Kidney (tissue), 13 donors: ENCODE measurements at regions not wholly inside any gene's neighbourhood (a gene's known extent, or its start where the extent isn't known, plus 50 kb on each side); places are given as distances from the start of the nearest gene placed in this dataset.

Experiments
- DNase-seq, 5 donors: peaks; one replicate each; pipeline ENCODE4 v3.0.0-alpha.2; 2013 to 2020
- FAIRE-seq: peaks from 2 replicates; lab custom pipeline; 2012; peaks lifted over from hg19 to GRCh38; lab: Jason Lieb, UNC
- H3K27ac ChIP-seq, 2 donors: one replicate each; pipeline ENCODE4 v1.7.0; 2013; ENCODE audit warnings: low read depth in 2 of 2, low read length in 2 of 2, inconsistent platforms in 1 of 2
- H3K27me3 ChIP-seq: one replicate; pipeline ENCODE4 v1.7.1; 2013; ENCODE audit warnings: low read length, inconsistent platforms; ENCODE audit not compliant: control insufficient read depth, insufficient read depth
- H3K36me3 ChIP-seq, 3 donors: one replicate each; pipeline versions ENCODE4 v1.7.0 to v1.7.1; 2013; ENCODE audit warnings: low read length in 3 of 3, control low read depth in 1 of 3, inconsistent platforms in 1 of 3; ENCODE audit not compliant: insufficient read depth in 3 of 3, control insufficient read depth in 2 of 3
- H3K4me1 ChIP-seq, 3 donors: one replicate each; pipeline versions ENCODE4 v1.7.0 to v1.7.1; 2013; ENCODE audit warnings: low read length in 3 of 3, inconsistent platforms in 1 of 3, low read depth in 1 of 3; ENCODE audit not compliant: control insufficient read depth in 2 of 3, insufficient read depth in 2 of 3
- H3K4me3 ChIP-seq, 3 donors: one replicate each; pipeline versions ENCODE4 v1.7.0 to v1.8.1; 2013; ENCODE audit warnings: low read length in 3 of 3, control low read depth in 1 of 3, inconsistent platforms in 1 of 3
- H3K9ac ChIP-seq, 3 donors: one replicate each; pipeline versions ENCODE4 v1.7.0 to v1.7.1; 2013; ENCODE audit warnings: low read length in 3 of 3, control low read depth in 1 of 3, inconsistent platforms in 1 of 3
- H3K9me3 ChIP-seq, 3 donors: one replicate each; pipeline versions ENCODE4 v1.7.0 to v1.7.1; 2013; ENCODE audit warnings: low read length in 3 of 3, control low read depth in 1 of 3, inconsistent platforms in 1 of 3; ENCODE audit not compliant: control insufficient read depth in 2 of 3, insufficient read depth in 1 of 3
- intact Hi-C: fragments of 100-400 bp; cut with DNase I; formaldehyde crosslinking; loops from one replicate; pipeline ENCODE4 v1.11.1; 2022
- TF ChIP-seq, protein P1 (sequence below): IDR thresholded peaks from 3 replicates; pipeline ENCODE4 v1.5.1; 2012; ENCODE audit warnings: mild to moderate bottlenecking, moderate library complexity, borderline replicate concordance; ENCODE audit not compliant: insufficient read depth; ENCODE audit errors: extremely low read depth
- donor health status: control.
- donor health status: control.
- donor health status: control.
- donor health status: control.
- donor health status: control.
- donor health status: DM: yes; HTN: yes; CAD: no.
- donor health status: Normal renal cell carcinoma (clear cell type).

DNA sequence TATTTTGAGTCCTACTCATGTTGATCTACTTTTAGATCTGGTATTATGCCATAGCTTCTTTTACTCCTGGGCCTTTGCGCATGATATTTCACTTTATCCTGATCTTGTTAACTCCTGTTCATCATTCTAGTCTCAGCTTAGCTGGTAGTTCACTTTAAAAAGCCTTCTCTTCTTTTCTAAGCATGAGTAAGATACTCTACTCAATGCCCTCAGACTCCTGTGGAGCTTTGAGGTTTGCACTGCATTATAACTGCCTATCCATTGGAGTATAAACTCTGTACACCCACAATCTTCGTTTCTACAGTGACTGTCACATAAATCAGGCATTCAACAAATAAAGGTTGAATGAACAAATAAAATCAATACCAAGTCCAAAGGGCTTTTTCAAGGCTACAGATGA, 357.9 kb upstream of the KCNH8 start:
- Histone ChIP-seq H3K27ac (no peak overlapping the region), H3K9me3 (no peaks in the 10 kb centered on the region), H3K36me3 (no peaks in the 10 kb centered on the region), H3K4me3 (no peak overlapping the region), H3K4me1 (no peaks in the 10 kb centered on the region), H3K27me3 (no peaks in the 10 kb centered on the region), H3K9ac (no peak overlapping the region)
- DNase-seq = no peak
- intact Hi-C loops = no loop called here
- no peak for FAIRE-seq
- TF ChIP-seq, protein P1, sequence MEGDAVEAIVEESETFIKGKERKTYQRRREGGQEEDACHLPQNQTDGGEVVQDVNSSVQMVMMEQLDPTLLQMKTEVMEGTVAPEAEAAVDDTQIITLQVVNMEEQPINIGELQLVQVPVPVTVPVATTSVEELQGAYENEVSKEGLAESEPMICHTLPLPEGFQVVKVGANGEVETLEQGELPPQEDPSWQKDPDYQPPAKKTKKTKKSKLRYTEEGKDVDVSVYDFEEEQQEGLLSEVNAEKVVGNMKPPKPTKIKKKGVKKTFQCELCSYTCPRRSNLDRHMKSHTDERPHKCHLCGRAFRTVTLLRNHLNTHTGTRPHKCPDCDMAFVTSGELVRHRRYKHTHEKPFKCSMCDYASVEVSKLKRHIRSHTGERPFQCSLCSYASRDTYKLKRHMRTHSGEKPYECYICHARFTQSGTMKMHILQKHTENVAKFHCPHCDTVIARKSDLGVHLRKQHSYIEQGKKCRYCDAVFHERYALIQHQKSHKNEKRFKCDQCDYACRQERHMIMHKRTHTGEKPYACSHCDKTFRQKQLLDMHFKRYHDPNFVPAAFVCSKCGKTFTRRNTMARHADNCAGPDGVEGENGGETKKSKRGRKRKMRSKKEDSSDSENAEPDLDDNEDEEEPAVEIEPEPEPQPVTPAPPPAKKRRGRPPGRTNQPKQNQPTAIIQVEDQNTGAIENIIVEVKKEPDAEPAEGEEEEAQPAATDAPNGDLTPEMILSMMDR = no peak

GRCh38 chr3:18789734-18790133, 358.6 kb upstream of the KCNH8 start:
- H3K36me3 ChIP-seq = no peaks in the 10 kb centered on the region
- FAIRE-seq (no peak), DNase-seq (no peak)
- no peak overlapping the region for H3K4me3 ChIP-seq
- no peaks in the 10 kb centered on the region for H3K9me3 ChIP-seq
- no peak overlapping the region for H3K9ac ChIP-seq
- H3K27me3 ChIP-seq = no peaks in the 10 kb centered on the region
- TF ChIP-seq, protein P1 = no peak
- H3K4me1 ChIP-seq = no peaks in the 10 kb centered on the region
- H3K27ac ChIP-seq = no peak overlapping the region
- intact Hi-C loops = no loop called here

DNA sequence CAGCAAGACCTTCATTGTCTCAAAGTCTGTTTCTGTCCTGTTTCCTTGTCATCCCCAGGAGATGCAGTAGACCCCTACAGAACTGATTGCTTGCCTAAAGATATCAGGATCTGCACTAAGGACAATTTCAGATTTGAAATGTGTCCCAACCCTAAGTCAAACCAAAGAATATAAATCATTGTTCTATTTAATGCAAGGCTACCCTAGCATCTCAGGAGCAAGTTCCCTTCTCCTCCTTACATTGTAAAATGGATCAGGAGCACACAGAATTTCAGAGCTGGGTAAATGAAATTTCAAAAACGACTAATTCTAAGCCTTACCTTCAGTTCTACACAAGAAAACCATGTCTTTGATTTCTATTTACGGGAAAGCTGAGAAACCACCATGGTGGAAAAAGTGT, 360.9 kb upstream of the KCNH8 start:
- DNase-seq (peak in 1 of 5 donors; percentile 14), FAIRE-seq (no peak)
- TF ChIP-seq, protein P1 = no peak
- intact Hi-C loops = no loop called here
- no peak overlapping the region for H3K27ac ChIP-seq
- no peak overlapping the region for H3K4me3 ChIP-seq
- H3K9me3 ChIP-seq = no peaks in the 10 kb centered on the region
- H3K4me1 ChIP-seq = no peaks in the 10 kb centered on the region
- H3K36me3 ChIP-seq = no peaks in the 10 kb centered on the region
- H3K9ac ChIP-seq = no peak overlapping the region
- no peaks in the 10 kb centered on the region for H3K27me3 ChIP-seq

- no peaks in the 10 kb centered on the region for H3K36me3 ChIP-seq
- no peaks in the 10 kb centered on the region for H3K4me1 ChIP-seq
- no peaks in the 10 kb centered on the region for H3K27me3 ChIP-seq
- H3K4me3 ChIP-seq = no peak overlapping the region
- H3K9me3 ChIP-seq = no peaks in the 10 kb centered on the region
- no peak for DNase-seq
- H3K9ac ChIP-seq = no peak overlapping the region
- FAIRE-seq = no peak
- TF ChIP-seq, protein P1 = no peak
- no peak overlapping the region for H3K27ac ChIP-seq
- intact Hi-C loops = no loop called here
These were observed 361.5 kb upstream of the KCNH8 start for GRCh38 chr3:18786650-18787323.
